ENCODE measurements at regions not wholly inside any gene's neighbourhood (a gene's known extent, or its start where the extent isn't known, plus 50 kb on each side); places are given as distances from the start of the nearest gene placed in this dataset.
"Not testable (repeated sequence)": the region's sequence is repeated elsewhere in the genome, so short reads cannot be mapped to it uniquely, and the experiment has no call there.

DNA sequence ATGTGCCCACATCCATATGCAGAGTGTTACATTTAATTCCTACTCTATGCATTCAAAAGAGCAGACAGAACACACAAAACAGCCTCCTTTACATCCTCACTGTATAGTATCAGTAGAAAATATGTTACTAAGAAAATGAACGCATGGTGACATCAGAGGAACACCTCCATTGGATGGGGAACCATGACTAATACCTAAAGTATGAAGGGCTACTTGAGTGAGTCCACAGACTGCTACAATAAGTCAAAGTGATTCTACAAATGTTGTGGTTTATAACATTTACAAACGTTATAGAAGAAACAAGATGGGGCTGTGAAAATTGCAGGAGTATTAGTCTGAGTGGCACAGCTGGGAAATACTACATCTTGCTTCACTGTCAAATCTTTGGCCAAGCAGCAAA, 1830.9 kb upstream of the PIK3C3 start:
- H3K4me3 ChIP-seq (ENCODE audit: low read depth, low read length): no peak overlapping the region

DNA sequence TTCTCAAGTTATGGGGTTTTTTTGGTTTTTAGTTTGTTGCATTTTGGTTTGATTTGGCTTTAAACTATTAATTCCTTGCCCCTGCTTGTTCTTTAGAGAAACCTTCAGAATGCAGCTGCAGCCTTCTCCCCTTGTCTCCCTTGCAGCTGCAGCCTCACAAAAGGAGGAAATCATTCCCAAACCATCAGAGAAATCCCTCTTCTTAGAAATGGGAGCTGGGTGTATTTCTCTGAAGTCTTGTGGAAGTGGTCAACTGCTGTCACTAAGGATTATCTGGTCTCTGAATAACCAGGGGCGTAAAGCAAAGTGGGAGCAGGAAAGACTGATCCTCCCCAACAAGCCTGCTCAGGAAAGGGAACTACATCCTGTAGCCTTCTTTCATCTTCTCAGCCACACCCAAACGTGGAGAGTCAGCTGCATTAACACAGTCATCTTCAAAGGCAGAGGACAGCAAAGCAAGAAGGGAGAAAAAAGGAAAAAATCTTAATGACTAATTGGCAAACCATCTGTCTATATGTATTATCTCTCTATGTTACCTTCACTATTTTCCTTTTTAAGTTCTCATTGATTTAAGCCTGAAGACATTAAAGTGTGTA, 1834.1 kb upstream of the PIK3C3 start:
- no peak overlapping the region for H3K4me3 ChIP-seq (ENCODE audit: low read depth, low read length)

DNA sequence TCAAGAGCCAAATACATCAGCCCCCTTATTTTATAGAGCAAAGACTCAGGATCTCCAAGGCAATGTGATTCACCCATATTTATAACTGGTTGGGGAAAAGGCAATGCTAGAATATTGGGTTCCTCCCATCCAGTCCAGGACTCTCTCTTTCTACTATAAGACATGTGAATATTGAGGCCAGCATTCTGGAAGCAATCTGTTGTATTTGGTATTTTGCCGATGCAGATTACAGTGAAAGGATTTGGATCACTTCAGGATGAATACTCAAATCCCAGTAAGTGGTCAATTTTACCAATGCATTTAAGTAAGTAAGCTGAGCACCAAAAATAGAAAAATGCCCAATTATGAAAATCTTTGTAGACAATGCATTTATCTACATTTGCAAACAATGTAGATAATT, 1834.7 kb upstream of the PIK3C3 start:
- H3K4me3 ChIP-seq (ENCODE audit: low read depth, low read length): no peak overlapping the region

DNA sequence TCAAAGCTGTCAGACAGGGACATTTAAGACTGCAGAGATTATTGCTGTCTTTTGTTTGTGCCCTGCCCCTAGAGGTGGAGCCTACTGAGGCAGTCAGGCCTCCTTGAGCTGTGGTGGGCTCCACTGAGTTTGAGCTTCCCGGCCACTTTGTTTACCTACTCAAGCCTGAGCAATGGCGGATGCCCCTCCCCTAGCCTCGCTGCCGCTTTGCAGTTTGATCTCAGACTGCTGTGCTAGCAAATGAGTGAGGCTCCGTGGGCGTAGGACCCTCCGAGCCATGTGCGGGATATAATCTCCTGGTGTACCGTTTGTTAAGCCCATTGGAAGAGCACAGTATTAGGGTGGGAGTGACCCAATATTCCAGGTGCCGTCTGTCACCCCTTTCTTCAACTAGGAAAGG, 1835.5 kb upstream of the PIK3C3 start:
- not testable (repeated sequence) for H3K4me3 ChIP-seq (ENCODE audit: low read depth, low read length)

DNA sequence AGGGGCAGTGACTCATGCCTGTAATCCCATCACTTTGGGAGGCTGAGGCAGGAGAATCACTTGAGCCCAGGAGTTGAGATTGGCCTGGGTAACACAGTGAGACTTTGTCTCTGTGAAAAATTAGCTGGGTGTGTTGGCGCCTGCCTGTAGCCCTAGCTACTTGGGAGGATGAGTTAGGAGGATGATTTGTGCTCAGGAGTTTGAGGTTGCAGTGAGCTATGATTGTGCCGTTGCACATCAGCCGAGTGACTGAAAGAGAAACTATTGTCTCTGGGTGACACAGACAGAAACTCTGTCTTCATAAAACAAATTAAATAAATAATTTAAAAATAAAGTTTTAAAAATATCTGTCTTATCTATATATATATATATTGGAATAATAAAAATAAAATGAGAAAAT, 1844.6 kb upstream of the PIK3C3 start:
- no peak overlapping the region for H3K4me3 ChIP-seq (ENCODE audit: low read depth, low read length)

DNA sequence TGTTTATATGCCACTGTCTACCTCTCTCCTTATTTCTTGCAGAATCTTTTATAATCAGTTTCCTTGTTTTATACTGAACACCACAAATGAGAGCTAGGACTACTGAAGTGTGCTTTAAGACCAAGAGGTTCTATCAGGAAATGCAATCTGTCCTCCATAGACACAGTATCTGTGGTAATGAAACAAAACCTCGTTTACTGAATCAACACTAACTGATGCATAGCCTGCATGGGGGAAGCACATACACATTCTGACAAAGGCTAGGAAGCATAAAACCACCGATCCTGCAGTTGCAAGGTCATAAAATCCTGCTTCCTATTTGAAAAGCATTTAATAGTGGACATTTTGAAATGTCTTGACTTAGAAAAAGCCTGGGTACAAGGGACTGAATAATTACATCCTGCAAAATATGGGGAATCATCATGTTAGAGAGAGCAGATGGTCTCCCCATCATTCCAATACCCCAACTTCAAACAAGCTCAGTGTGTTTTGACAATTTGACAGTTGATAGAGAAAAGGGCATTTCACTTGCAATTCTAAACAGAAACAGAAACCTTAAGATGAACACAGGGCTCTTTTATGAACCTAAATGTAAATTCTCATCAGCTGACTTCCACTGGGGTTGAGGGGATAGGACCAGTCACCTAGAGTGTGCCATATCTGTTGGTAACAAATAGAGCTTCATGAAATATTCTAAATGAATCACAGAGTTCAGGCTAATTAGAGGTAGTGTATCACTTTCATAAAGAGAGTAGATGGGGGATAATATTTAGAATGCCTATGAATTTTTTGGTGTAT, 1845.6 kb upstream of the PIK3C3 start:
- no peak overlapping the region for H3K4me3 ChIP-seq (ENCODE audit: low read depth, low read length)

DNA sequence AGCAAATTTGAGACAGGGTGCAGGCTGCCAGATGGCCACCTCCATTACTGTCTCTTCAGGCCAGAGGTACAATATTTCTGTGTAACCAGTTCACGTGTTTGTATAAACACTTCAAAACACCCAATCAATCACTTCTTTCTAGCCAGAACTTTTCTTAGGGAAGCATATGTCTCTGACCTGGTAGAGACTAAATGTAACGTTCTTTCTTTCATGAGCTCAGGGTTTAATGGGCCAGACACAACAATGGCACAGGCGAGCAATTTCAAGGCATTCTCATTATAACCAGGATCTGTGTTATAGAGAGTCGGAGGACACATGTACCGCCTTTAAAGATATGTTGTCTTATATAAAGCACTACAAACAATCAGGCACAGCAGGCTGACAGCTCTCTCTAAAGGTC, 1846.4 kb upstream of the PIK3C3 start:
- H3K4me3 ChIP-seq (ENCODE audit: low read depth, low read length): no peak overlapping the region

DNA sequence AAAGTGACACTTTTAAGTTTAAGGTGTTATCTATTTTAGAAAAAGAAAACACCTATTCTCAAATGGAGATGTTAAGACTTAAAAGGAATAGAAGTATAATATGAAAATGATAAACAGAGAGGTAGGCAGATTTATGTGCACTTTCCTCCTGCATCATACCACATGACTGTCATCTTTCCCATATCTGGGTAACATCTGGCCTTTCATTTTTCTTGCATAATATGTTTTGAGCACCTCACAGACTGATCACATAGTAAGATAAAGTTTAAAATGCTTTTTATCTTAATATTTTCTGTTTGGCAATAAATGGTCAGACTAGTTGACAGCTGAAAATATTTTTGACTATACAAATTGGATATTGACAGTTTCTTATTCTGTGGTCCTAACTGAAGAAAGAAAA, 1852.1 kb upstream of the PIK3C3 start:
- no peak overlapping the region for H3K4me3 ChIP-seq (ENCODE audit: low read depth, low read length)

DNA sequence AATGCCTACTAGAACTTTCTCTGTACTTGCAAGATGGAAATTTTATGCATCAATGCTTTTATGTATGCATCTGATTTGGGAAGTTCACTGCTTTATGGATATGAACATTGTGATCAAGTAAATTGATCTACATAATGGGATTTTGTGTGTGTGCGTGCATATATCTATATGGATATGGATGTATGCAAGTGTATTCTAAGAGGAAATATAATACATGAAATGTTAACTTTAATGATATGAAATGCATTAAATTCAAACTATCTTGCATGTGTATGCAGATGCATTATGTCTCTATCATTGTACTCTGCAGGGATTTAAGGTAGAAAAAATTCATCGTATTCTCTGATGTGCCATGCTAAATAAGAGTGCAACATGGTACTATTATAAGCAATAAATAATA, 1855.4 kb upstream of the PIK3C3 start:
- no peak overlapping the region for H3K4me3 ChIP-seq (ENCODE audit: low read depth, low read length)

DNA sequence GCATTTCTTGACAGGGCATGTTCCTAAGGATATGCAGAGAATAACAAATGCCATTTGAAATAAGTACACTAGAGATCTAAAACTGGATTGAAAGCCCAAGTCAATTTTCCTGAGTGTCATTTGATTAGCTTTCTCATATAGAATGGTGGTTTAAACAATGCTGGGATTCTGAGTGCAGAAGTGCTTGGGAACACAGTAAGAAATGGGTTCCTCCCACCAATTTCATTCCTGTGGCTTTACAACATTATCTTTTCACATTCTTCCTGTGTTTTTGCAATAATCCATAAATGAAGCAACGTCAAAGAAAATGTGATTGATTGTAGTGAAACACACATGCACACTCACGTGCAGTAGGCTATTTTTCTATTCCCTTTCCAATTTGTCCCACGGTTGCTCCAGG, 1858.4 kb upstream of the PIK3C3 start:
- no peak overlapping the region for H3K4me3 ChIP-seq (ENCODE audit: low read depth, low read length)

DNA sequence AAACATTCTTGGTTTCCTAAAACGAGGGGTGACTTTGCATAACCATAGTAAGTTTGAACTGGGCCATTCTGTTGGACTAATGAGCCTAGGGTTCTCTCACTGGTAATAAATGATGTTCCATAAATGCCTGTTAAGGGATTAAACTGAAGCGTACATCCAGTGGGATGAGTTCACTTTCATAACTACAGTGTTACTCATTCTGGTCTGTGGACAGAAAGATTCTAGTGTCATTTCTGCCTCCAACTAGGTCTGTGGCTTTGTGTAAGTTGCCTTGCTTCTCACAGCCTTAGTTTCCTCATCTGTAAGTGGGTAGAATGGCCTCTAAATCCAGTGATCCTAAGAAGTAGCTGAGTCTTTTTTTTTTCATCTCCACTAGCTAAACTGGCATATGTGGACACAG, 1860.6 kb upstream of the PIK3C3 start:
- no peak overlapping the region for H3K4me3 ChIP-seq (ENCODE audit: low read depth, low read length)

DNA sequence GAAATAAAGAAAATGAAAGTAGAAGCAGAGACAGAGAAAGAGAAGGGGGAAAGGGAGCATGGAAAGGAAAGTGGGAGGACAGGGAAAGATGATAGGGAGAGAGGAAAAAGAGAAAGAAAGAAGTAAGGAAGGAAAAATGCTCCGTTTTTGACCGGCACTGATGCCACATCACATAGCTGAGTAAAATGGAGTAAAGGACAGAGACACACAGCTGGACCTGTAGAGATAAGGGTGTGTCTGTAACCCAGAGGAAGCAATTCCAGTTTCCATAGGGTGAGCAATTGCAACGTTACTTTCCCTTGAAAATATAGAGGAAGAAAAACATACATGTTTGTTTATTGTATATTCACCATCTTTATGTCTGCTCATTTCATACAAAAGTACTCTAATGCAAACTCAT, 1866.9 kb upstream of the PIK3C3 start:
- no peak overlapping the region for H3K4me3 ChIP-seq (ENCODE audit: low read depth, low read length)

DNA sequence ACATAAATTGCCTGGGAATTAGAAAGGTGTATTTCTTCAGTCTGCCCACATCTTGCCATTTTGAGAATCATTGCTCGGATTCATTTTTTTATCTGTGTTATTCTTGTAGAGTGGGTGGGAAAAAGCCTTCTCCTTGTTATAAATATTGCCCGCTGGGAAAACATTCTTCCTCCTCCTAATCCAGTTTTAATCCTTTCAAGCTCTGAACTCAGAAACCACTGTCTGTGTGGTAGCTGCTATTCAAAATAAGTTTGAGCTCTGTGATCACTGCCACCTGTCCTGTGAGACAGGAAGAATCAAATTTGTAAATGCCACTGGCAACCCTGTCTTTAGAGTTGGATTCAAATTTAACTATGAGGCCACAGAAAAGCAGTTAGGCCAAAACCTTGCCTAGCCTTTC, 1875.2 kb upstream of the PIK3C3 start:
- no peak overlapping the region for H3K4me3 ChIP-seq (ENCODE audit: low read depth, low read length)

DNA sequence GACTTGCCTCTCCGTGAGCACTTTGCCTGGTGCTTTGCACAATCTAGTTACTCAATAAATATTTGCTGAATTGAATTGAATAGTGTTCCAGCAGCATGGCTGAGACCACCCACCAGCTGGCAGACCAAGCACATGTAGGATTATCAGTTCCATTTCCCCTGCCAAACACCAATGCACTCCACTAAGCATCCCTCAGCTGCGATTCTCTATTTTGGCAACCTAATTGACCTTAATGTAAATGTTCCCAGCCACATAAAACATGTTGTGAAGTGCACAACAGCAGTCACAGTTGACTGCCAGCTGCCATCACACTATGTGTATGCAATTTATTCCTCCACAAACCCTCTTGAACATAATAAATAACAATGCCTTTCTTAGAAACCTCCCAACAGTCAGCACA, 1879.4 kb upstream of the PIK3C3 start:
- no peak overlapping the region for H3K4me3 ChIP-seq (ENCODE audit: low read depth, low read length)

DNA sequence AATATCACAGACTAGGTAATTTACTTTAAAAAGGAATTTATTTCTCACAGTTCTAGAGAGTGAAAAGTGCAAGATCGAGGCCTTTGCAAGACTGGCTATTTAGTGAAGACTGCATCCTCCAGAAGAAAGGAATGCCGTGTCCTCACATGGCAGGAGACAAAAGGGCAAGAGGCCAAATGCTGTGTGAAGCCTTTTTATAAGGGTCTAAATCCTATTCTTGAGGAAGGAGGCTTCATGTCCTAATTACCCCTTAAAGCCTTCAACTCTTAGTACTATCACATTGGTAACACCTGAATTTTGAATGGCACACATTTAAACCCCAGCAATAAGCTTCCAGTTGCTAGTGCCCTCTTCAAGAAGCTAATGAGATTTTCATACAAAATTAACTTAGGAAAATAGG, 1882.3 kb upstream of the PIK3C3 start:
- H3K4me3 ChIP-seq (ENCODE audit: low read depth, low read length): no peak overlapping the region

DNA sequence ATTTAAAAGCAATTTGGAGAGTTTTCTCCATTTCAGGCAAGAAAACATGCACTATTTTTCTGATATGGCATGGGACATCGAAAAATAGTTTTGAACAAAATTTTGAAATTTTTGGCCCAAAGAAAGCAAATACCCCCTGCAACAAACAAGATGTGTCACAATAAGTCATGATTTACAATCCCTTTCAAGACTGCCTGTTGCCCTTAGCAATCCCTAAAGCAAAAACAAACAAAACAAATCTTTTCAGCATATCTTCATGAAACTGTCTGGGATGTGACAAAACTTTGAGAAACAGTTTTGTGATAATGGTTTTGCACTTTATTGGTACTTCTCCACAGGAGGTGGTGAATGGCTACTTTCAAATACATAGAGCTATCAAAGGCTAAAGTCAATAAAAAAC, 1888.7 kb upstream of the PIK3C3 start:
- H3K4me3 ChIP-seq (ENCODE audit: low read depth, low read length): no peak overlapping the region

DNA sequence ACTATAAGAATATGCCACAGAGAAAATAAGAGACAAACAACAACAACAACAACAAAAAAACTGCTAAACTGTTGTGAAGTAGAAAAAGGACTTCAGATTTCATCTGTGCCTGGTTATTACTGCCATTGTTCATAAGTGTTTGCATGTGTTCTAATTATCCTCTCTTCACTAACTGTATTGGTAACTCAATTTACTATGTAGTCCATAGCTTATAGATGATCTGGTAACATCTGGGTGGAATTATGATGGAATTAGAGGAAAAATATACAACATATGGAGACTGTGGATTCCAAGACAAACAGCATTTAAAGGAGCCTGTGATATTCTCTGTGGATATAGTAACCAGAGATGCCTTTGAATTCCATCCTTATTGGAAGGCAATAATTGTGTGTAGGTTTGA, 1891.5 kb upstream of the PIK3C3 start:
- no peak overlapping the region for H3K4me3 ChIP-seq (ENCODE audit: low read depth, low read length)

DNA sequence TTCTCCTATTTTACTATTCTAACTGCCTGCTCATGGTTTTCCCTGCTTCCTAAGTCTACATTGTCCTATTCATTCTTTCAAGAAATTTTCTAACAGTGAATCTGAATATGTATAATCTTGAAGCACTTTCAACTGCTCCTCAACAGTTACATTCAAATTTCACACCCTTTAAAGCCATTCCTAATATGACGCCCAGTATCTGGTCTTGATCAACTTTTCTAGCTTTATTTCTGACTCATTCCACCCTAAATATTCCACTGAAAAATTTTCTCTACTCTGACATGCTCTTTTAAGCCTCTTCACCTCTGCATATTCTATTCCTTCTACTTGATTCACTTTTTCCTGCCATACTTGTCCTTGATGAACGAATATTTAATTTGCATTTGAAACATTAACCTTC, 1893.9 kb upstream of the PIK3C3 start:
- H3K4me3 ChIP-seq (ENCODE audit: low read depth, low read length): no peak overlapping the region

DNA sequence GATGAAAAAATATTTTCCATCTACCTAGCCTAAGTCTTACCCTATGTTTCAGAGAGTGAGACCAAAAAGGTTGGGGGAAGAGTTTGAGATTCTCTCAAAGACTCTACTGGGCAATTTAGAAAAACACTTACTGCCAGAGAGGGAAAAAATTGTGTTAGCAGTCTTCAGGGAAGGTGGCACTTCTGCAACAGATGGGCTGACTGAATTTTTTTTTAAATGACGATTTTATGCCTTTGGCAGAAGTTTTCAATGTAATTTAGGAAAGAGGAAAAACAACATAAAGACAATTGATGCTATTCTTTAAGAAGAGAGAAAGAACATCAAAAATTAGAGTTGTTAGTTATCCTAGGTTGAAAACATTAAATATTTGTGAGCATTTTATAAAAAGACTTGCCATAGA, 1894.5 kb upstream of the PIK3C3 start:
- H3K4me3 ChIP-seq (ENCODE audit: low read depth, low read length): no peak overlapping the region

DNA sequence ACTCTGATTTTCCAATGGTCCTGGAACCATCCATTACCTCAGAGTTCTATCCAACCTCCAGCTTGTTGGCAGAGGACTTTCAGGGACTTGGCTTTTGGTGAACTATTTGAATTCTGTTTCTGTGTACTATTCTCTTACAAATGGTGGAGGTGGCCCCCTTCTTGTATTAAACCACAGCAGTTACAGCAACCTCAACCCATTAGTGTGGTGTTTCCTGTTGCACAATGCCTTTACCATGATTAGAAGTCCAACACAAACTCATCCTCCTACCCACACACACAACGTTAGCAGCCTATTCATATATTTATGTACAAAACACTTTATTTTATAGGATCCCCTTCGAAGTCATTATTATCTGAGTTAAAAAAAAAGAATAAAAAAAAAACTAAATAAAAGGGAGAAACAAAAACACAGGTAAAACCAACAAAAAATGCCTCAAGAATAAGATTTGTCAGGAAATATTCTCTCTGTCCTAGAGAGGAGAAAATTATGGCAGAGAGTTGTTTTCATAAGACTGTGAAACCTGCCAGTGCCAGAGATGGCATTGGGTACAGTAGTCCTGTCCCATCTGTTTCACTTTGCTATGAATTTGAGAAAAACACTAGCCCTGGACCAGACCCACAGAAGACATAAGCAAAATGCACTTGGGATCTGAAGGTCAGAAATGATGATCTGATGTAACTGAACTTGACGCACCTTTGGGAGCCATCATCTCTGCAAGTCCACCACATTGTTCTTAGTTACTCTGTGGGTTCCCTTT, 1896.0 kb upstream of the PIK3C3 start:
- no peak overlapping the region for H3K4me3 ChIP-seq (ENCODE audit: low read depth, low read length)

DNA sequence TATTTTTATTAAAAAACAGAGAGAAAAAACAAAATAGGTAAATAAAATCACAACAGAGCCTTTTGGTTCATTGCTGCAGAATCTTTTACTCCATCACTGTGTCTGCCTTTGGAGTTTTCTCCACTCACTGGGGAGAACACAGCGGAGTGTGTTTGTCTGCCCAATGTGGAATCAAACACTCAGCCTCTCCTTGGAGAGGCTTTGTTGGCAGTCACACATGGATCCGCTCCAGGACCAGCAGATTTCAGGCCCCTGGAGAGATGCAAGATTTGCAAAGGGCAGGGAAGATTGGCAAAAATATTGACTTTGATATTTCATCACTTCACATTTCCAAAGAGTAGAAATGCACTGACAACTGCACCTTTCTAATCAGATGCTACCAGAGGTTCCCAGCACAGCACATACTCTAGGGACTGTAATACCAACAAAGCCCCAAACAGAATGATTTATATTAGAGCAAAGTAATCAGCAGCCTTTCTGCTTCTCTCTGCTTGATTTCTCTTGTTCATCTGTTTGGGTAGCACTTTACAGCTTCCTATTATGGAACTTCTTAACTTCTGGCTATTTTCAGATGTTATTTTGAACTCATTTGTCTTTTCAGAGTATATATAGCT, 1898.8 kb upstream of the PIK3C3 start:
- no peak overlapping the region for H3K4me3 ChIP-seq (ENCODE audit: low read depth, low read length)

DNA sequence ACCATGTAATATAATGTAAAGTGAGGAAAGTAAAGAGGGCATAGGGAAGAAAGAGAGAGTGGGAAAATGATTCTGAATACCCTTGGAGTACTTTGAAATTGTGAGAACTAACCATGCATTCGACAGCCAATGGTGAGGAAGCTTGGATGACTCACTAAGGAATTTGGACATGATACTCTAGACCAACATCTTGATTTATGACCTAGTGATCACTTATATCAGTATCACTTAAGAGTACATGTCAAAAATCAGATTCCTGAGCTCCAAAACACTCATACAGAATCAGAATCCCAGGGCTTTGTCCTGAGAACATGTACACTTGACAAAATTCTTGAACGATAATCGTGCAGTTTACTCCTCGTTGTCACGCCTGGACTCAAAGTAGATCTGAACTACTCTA, 1899.8 kb upstream of the PIK3C3 start:
- H3K4me3 ChIP-seq (ENCODE audit: low read depth, low read length): no peak overlapping the region
